Neural cell (in vitro differentiated cells): ENCODE measurements at regions not wholly inside any gene's neighbourhood (a gene's known extent, or its start where the extent isn't known, plus 50 kb on each side); places are given as distances from the start of the nearest gene placed in this dataset.

Experiments
- H2AFZ ChIP-seq: fragments of 200-600, 300-800 bp; sonication (generic), shearing (Covaris generic); 2 replicates; pipeline ENCODE4 v1.6.0; 2014; ENCODE audit warnings: low read depth, mild to moderate bottlenecking, antibody characterized with exemption, low read length, moderate library complexity
- H3F3A ChIP-seq: fragments of 200-600 bp; shearing (Covaris generic); 2 replicates; pipeline ENCODE4 v1.6.1; 2016; ENCODE audit warnings: mild to moderate bottlenecking, moderate library complexity, mixed read lengths, antibody characterized with exemption, low read length; ENCODE audit not compliant: insufficient read depth, poor library complexity, severe bottlenecking
- H3K27ac ChIP-seq: fragments of 200-600, 300-800 bp; sonication (generic), shearing (Covaris generic); 2 replicates; pipeline ENCODE4 v1.5.1; 2014; ENCODE audit warnings: mild to moderate bottlenecking, low read length, moderate library complexity
- H3K27me3 ChIP-seq: fragments of 300-800, 200-600 bp; sonication (generic), shearing (Covaris generic); 2 replicates; pipeline ENCODE4 v1.6.0; 2014; ENCODE audit warnings: mild to moderate bottlenecking, low read depth, low read length, moderate library complexity; ENCODE audit not compliant: insufficient read depth
- H3K36me3 ChIP-seq: fragments of 300-800, 200-600 bp; sonication (generic), shearing (Covaris generic); 2 replicates; pipeline ENCODE4 v1.5.1; 2014; ENCODE audit warnings: mild to moderate bottlenecking, antibody characterized with exemption, low read length, moderate library complexity; ENCODE audit not compliant: insufficient read depth
- H3K4me2 ChIP-seq: fragments of 300-800, 200-600 bp; sonication (generic), shearing (Covaris generic); 2 replicates; pipeline ENCODE4 v1.6.0; 2014; ENCODE audit warnings: mild to moderate bottlenecking, low read length
- H3K4me3 ChIP-seq: fragments of 300-800, 200-600 bp; sonication (generic), shearing (Covaris generic); 2 replicates; pipeline ENCODE4 v1.5.1; 2014; ENCODE audit warnings: mild to moderate bottlenecking, low read length, moderate library complexity
- H3K79me2 ChIP-seq: fragments of 200-600 bp; shearing (Covaris generic); replicated peaks from 2 replicates; pipeline ENCODE4 v1.6.0; 2014; ENCODE audit warnings: mild to moderate bottlenecking, low read length, moderate library complexity; ENCODE audit not compliant: insufficient read depth
- H3K9ac ChIP-seq: fragments of 300-800, 200-600 bp; sonication (generic), shearing (Covaris generic); 2 replicates; pipeline ENCODE4 v1.6.1; 2016; ENCODE audit warnings: mild to moderate bottlenecking, low read length, mixed read lengths
- H3K9me2 ChIP-seq: fragments of 200-600 bp; shearing (Covaris generic); 2 replicates; pipeline ENCODE4 v1.6.1; 2016; ENCODE audit warnings: mild to moderate bottlenecking, low read length, mixed read lengths; ENCODE audit not compliant: insufficient read depth
- H3K9me3 ChIP-seq: fragments of 200-600, 300-800 bp; sonication (generic), shearing (Covaris generic); 2 replicates; pipeline ENCODE4 v1.6.1; 2016; ENCODE audit warnings: mild to moderate bottlenecking, mixed run types, low read length, moderate library complexity, mixed read lengths
- H4K20me1 ChIP-seq: fragments of 200-600 bp; shearing (Covaris generic); 2 replicates; pipeline ENCODE4 v1.6.1; 2016; ENCODE audit warnings: mild to moderate bottlenecking, mixed run types; ENCODE audit not compliant: insufficient read depth
- EP300 ChIP-seq: fragments of 450-650 bp; conservative IDR thresholded peaks from 2 replicates; pipeline ENCODE4 v1.6.1; 2014; ENCODE audit warnings: antibody characterized with exemption, mild to moderate bottlenecking, moderate library complexity; ENCODE audit not compliant: poor library complexity, severe bottlenecking
- EZH2 ChIP-seq: fragments of 200-600, 300-800 bp; shearing (Covaris generic), sonication (generic); IDR thresholded peaks from 2 replicates; pipeline ENCODE4 v1.6.1; 2014; ENCODE audit warnings: antibody characterized with exemption, low read length, borderline replicate concordance, mild to moderate bottlenecking; ENCODE audit not compliant: insufficient read depth, poor library complexity, severe bottlenecking
- MXI1 ChIP-seq: fragments of 450-650 bp; conservative IDR thresholded peaks from 2 replicates; pipeline ENCODE4 v1.6.1; 2014; ENCODE audit warnings: antibody characterized with exemption, mild to moderate bottlenecking; ENCODE audit not compliant: poor library complexity, severe bottlenecking
- POLR2AphosphoS5 ChIP-seq: IDR thresholded peaks from 2 replicates; pipeline ENCODE4 v1.6.1; 2012
- RAD21 ChIP-seq: fragments of 450-650 bp; conservative IDR thresholded peaks from 2 replicates; pipeline ENCODE4 v1.6.1; 2014; ENCODE audit warnings: antibody characterized with exemption, mild to moderate bottlenecking, moderate library complexity
- REST ChIP-seq: IDR thresholded peaks from 2 replicates; pipeline ENCODE4 v1.6.1; 2012; ENCODE audit warnings: borderline replicate concordance
- SMC3 ChIP-seq: fragments of 450-650 bp; conservative IDR thresholded peaks from 2 replicates; pipeline ENCODE4 v1.6.1; 2014; ENCODE audit warnings: antibody characterized with exemption, mild to moderate bottlenecking, moderate library complexity; ENCODE audit not compliant: poor library complexity
- TAF1 ChIP-seq: IDR thresholded peaks from 2 replicates; pipeline ENCODE4 v1.6.1; 2012; ENCODE audit warnings: low read depth
- TF ChIP-seq, protein P1 (sequence below): fragments of 450-650 bp; IDR thresholded peaks from 2 replicates; pipeline ENCODE4 v1.5.1; 2014; ENCODE audit warnings: antibody characterized with exemption, mild to moderate bottlenecking, moderate library complexity; ENCODE audit not compliant: poor library complexity, severe bottlenecking

GRCh38 chr12:113697651-113698509, 226.2 kb upstream of the LHX5 start:
- TF ChIP-seq, protein P1, sequence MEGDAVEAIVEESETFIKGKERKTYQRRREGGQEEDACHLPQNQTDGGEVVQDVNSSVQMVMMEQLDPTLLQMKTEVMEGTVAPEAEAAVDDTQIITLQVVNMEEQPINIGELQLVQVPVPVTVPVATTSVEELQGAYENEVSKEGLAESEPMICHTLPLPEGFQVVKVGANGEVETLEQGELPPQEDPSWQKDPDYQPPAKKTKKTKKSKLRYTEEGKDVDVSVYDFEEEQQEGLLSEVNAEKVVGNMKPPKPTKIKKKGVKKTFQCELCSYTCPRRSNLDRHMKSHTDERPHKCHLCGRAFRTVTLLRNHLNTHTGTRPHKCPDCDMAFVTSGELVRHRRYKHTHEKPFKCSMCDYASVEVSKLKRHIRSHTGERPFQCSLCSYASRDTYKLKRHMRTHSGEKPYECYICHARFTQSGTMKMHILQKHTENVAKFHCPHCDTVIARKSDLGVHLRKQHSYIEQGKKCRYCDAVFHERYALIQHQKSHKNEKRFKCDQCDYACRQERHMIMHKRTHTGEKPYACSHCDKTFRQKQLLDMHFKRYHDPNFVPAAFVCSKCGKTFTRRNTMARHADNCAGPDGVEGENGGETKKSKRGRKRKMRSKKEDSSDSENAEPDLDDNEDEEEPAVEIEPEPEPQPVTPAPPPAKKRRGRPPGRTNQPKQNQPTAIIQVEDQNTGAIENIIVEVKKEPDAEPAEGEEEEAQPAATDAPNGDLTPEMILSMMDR: no peak
- TF ChIP-seq RAD21 (no peak), MXI1 (no peak), EP300 (no peak)
- H3K27ac ChIP-seq: no peak overlapping the region
- no peaks in the 10 kb centered on the region for H3K9me2 ChIP-seq

GRCh38 chr12:113697104-113697503, 225.4 kb upstream of the LHX5 start:
- Histone ChIP-seq H3K36me3 (no peaks in the 10 kb centered on the region), H3K9me2 (no peaks in the 10 kb centered on the region), H3K79me2 (no peaks in the 10 kb centered on the region), H3K27me3 (no peaks in the 10 kb centered on the region), H3F3A (no peaks in the 10 kb centered on the region), H3K27ac (no peak overlapping the region), H3K9me3 (no peaks in the 10 kb centered on the region), H4K20me1 (no peaks in the 10 kb centered on the region), H3K4me2 (no peak overlapping the region), H3K4me3 (no peak overlapping the region), H3K9ac (no peak overlapping the region), H2AFZ (no peak overlapping the region)
- TF ChIP-seq SMC3: no peak
- TF ChIP-seq REST: no peak
- TF ChIP-seq RAD21: no peak
- TF ChIP-seq EZH2: no peak
- TF ChIP-seq, protein P1: no peak
- no peak for TF ChIP-seq POLR2AphosphoS5
- no peak for TF ChIP-seq TAF1
- TF ChIP-seq EP300: no peak
- no peak for TF ChIP-seq MXI1

More at GRCh38 chr12:113697651-113698509, 226.2 kb upstream of the LHX5 start:
- no peaks in the 10 kb centered on the region for H4K20me1 ChIP-seq
- no peaks in the 10 kb centered on the region for H3F3A ChIP-seq
- H2AFZ ChIP-seq: no peak overlapping the region
- H3K27me3 ChIP-seq: no peaks in the 10 kb centered on the region
- H3K9ac ChIP-seq: no peak overlapping the region
- no peaks in the 10 kb centered on the region for H3K79me2 ChIP-seq
- no peaks in the 10 kb centered on the region for H3K9me3 ChIP-seq
- H3K4me2 ChIP-seq: no peak overlapping the region
- H3K36me3 ChIP-seq: no peaks in the 10 kb centered on the region
- H3K4me3 ChIP-seq: no peak overlapping the region
